GM13976 (cell line): ENCODE measurements at regions not wholly inside any gene's neighbourhood (a gene's known extent, or its start where the extent isn't known, plus 50 kb on each side); places are given as distances from the start of the nearest gene placed in this dataset.

Experiments used
- DNase-seq: peaks from one replicate; pipeline ENCODE4 v3.0.0; 2012; ENCODE audit warnings: low spot score
- in situ Hi-C: fragments of 300-500 bp; cut with MboI; formaldehyde crosslinking; loops from one replicate; pipeline ENCODE4 v1.12.0; 2022; ENCODE audit warnings: low sequenced_read_pairs, mixed read lengths, inconsistent platforms; ENCODE audit not compliant: unreplicated experiment
- TF ChIP-seq, protein P1 (sequence below): IDR thresholded peaks from 2 replicates; pipeline ENCODE4 v1.5.1; 2012; ENCODE audit warnings: borderline replicate concordance, mild to moderate bottlenecking; ENCODE audit not compliant: insufficient read depth; ENCODE audit errors: extremely low read depth, missing control alignments, control extremely low read depth

DNA sequence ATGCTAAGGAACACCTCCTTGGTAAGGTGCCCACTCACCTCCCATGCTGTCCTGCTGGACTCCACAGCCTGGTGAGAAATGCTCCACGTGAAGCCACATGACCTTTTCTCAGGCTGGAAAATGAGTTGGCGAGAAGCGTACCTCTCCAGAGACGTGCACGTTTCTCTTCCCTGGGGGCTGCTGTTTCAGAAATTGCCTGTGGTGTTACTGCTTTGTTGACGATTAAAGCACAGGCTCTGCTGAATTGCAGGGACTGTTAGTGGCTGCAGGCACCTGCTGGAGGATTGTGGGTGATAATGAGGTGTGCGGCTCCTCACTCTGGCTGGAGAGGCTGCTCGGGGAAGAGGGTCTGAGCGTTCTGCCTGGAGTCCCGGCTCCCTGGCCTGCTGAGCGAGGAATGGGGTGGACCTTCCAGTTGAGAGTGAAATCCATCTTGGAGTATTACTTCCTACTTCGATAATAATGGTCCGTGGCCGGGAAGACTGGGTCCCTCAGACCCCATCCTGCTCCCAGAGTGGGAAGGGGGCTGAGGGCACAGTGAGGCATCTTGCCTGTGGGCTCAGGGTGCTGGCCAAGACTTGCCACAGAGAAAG, 199.3 kb upstream of the HDAC4 start:
- TF ChIP-seq, protein P1, sequence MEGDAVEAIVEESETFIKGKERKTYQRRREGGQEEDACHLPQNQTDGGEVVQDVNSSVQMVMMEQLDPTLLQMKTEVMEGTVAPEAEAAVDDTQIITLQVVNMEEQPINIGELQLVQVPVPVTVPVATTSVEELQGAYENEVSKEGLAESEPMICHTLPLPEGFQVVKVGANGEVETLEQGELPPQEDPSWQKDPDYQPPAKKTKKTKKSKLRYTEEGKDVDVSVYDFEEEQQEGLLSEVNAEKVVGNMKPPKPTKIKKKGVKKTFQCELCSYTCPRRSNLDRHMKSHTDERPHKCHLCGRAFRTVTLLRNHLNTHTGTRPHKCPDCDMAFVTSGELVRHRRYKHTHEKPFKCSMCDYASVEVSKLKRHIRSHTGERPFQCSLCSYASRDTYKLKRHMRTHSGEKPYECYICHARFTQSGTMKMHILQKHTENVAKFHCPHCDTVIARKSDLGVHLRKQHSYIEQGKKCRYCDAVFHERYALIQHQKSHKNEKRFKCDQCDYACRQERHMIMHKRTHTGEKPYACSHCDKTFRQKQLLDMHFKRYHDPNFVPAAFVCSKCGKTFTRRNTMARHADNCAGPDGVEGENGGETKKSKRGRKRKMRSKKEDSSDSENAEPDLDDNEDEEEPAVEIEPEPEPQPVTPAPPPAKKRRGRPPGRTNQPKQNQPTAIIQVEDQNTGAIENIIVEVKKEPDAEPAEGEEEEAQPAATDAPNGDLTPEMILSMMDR = no peak
- DNase-seq = no peak
- in situ Hi-C loops = no loop called here

DNA sequence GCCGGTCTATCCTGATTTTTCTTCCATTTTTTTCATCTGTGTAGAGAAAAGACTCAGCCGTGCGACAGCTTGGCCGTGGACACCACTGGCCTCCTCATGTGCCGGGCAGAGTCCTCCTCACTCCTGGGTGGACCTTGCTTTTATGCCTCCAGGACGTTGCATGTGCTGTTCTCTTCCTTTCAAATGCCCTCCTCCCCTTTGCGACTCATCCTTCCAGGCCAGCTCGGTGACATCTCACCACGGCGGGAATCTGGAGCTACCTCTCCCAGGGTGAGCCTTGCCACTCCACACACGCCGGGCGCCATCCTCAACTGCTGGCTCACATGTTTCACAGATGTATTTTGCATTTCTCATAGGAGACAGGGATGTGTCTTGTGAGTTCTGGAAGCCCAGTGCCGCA, 198.5 kb upstream of the HDAC4 start:
- TF ChIP-seq, protein P1 = no peak
- in situ Hi-C loops = no loop called here
- DNase-seq = no peak

DNA sequence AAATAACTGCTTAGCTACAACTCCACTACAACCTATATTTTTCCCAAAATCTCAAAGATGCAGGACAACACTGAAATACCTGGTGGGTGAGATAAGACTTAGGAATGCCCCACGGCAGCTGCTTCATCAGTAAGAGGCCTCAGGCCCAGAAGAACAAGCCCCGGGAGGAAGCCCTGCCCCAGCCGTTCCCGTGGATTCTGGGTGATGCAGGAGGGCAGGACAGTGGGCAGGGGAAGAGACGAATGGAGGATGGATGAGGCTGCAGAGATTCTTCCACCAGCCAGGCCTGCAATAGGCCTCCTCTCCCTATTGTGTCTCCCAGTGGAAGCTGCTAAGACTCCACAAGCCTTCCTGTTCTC, 197.9 kb upstream of the HDAC4 start:
- no peak for DNase-seq
- TF ChIP-seq, protein P1 = no peak
- in situ Hi-C loops = no loop called here

DNA sequence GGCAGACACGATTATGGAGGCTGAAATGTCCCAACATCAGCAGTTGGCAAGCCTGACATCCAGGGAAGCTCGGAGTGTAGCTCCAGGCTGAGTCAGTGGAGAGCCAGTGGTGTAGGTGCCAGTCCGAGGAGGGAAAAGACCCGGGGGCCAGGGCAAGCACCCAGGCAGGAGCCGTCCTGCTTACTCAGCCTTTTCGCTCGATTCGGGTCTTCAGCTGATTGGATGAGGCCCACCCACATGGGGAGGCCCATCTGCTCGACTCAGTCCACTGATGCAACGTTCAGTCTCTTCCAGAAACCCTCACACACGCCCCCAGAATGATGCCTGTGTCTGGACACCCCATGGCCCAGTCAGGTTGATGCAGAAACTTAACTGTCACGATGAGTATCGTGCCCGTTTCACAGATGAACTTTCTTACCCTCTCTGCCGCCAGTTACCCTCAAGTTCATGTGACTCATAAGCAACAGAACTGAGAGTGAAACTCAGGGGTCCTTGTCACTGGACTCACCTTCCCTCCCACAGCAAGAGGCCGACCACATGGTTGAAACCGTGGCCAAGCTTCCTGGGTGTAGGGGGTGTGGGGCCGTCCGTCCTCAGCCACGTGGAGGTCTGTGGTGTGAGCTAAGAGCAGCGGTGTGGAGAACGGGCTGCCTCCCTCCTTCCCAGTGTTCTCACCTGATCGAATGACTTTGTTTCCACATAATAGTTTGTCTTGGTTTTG, 197.4 kb upstream of the HDAC4 start:
- in situ Hi-C loops = no loop called here
- no peak for DNase-seq
- TF ChIP-seq, protein P1 = no peak

DNA sequence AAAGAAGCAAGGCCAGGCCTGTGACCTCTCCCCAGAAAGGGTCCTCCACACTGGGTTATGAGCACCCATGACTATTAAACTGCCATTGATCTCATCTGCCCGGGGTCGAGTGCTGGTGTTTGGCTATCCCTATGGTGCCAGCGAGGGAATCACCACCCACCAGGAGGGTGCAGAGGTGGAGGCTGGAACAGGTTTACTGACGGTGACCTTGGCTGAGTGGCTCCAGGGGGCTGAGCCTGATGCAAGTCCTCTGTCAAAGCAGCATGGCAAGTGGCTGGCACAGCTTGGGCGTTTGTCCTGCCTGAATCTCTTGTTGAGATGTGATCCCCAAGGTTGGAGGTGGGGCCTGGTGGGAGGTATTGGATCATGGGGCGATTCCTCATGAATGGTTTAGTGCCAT, 196.4 kb upstream of the HDAC4 start:
- no peak for DNase-seq
- in situ Hi-C loops = no loop called here
- TF ChIP-seq, protein P1 = no peak

DNA sequence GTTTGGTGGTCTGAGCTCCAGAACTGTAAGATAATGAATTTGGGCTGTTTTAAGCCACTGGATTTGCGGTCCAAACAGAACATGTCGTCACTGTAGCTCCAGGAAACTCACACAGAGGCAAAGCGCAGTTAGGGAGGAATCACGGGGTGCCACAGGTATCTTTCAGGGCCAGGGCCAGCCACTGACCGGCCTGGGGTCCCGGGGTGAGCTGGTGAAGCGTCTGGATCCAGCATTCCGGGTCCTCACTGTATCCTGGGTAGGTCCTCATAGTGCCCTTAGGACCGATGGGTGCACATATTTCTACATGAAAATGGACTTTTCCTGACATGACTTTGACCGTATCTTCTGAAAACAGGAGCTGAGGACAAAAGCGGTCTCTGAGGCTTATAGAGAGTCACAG, 196.0 kb upstream of the HDAC4 start:
- in situ Hi-C loops = no loop called here
- TF ChIP-seq, protein P1 = no peak
- DNase-seq = no peak
